ENCODE measurements at regions not wholly inside any gene's neighbourhood (a gene's known extent, or its start where the extent isn't known, plus 50 kb on each side); places are given as distances from the start of the nearest gene placed in this dataset.

DNA sequence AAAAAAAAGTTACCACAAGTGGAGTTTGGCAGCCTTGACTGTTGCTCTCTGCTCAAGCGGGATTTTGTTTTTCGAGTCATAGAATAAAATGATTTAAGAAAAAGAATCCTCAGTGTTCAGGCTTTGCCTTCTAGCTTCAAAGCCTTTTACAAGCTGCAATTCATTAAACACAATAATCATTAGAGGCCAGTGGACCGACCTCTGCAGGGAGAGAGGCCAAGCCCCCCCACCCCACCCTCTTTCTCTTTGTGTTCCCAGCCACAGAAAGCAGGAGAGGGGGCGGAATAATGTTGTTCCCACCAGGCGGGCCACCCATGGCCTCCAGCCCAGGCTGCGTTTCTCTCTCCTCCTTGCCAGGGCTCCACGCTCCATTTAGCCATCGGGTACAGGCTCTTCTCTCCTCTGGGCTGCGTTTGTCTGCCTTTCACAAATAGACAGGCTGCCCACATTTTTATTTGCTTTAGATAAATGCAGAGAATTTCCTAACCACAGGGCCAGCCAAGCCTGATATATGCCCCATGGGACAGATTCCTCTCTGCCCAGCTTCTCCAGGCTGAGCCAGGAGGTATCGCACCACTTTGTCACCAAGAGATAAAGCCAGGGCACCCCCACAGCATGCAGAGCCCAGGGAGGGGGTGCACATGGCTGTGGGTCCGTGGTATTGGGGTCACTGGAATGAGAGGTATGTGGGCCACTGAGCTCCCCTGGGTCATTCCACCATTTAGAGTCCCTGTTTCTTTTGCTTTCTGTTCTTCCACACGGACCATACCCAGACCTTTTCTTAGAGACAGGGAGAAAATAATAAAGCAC, 318.8 kb downstream of the PIK3R1 start:
- DNase-seq (ENCODE audit: low spot score in 2 of 2), result no peak
- H3K4me3 ChIP-seq (ENCODE audit: low read depth, poor library complexity, severe bottlenecking), result no peak overlapping the region
- no peak for TF ChIP-seq POLR2A (IDR thresholded peaks at IDR 0.05)
- TF ChIP-seq, protein P1, sequence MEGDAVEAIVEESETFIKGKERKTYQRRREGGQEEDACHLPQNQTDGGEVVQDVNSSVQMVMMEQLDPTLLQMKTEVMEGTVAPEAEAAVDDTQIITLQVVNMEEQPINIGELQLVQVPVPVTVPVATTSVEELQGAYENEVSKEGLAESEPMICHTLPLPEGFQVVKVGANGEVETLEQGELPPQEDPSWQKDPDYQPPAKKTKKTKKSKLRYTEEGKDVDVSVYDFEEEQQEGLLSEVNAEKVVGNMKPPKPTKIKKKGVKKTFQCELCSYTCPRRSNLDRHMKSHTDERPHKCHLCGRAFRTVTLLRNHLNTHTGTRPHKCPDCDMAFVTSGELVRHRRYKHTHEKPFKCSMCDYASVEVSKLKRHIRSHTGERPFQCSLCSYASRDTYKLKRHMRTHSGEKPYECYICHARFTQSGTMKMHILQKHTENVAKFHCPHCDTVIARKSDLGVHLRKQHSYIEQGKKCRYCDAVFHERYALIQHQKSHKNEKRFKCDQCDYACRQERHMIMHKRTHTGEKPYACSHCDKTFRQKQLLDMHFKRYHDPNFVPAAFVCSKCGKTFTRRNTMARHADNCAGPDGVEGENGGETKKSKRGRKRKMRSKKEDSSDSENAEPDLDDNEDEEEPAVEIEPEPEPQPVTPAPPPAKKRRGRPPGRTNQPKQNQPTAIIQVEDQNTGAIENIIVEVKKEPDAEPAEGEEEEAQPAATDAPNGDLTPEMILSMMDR (IDR thresholded peaks at IDR 0.05), result no peak
- intact Hi-C loops (cut with DNase I; ENCODE audit: low total_unique reads), result no loop called here
- 42 to 57% methylated on average over 12 of the region's 12 CpGs for WGBS, 2 donors

DNA sequence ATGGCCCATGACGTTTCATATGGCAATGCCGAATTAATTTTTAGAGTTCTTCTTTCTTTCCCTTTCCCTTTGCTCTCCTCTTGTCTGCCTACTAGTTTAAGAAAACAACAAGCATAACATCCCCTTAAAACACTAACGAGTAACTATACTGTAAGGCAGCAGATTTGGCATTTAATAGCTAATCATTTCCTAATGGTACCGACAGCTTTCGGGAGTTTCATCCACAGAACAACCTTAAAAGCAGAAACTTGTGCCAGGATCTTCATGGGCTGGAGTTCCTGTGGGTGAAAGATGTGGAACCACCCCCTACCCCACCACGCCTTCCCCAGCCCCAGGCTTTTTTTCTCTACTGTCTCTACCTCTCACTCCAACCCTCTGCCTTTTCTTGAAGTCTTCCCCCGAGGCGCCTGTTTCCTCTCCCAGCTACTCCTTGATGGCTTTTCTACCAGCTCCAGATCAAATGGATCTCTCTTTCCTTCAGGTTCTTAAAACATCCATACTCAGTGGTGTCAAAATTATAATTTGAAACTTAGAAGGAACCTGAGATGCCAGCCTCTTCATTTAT, 319.5 kb downstream of the PIK3R1 start:
- no peak for DNase-seq (ENCODE audit: low spot score in 2 of 2)
- intact Hi-C loops (cut with DNase I; ENCODE audit: low total_unique reads), result no loop called here
- TF ChIP-seq, protein P1 (IDR thresholded peaks at IDR 0.05), result no peak
- no peak for TF ChIP-seq POLR2A (IDR thresholded peaks at IDR 0.05)
- H3K4me3 ChIP-seq (ENCODE audit: low read depth, poor library complexity, severe bottlenecking), result no peak overlapping the region
- WGBS, 2 donors, result 48 to 52% methylated on average over 8 of the region's 8 CpGs

DNA sequence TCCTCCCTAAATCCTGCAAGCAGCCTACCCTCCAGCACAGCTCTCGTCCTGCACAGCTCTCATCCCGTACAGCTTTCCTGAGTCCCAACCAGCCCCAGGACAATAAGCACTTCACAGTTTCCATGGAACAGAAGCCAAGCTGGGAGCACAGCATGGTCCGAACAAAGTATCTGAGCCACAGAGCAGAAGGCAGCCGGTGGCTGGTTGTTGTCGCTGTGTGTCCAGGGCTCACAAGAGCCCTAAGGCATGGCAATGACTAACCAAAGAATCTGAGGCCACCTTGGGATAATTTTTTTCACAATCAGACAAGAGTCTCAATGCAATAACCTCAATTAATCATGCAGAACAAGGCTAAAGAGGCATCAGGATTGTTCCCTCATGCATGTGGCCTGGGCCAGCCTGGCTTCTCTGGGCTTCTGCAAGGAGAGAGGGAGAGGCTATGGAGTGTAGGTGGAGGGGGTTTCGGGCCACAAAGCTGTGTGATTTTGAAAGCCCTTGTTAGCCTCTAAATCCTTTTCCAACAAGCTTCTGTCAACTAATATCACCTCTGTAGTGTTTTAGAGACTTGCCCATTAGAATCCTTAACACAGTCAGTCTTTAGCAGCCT, 323.4 kb downstream of the PIK3R1 start:
- H3K4me3 ChIP-seq (ENCODE audit: low read depth, poor library complexity, severe bottlenecking), result no peak overlapping the region
- DNase-seq (ENCODE audit: low spot score in 2 of 2), result no peak
- intact Hi-C loops (cut with DNase I; ENCODE audit: low total_unique reads), result no loop called here
- TF ChIP-seq, protein P1 (IDR thresholded peaks at IDR 0.05), result no peak
- no peak for TF ChIP-seq POLR2A (IDR thresholded peaks at IDR 0.05)
- 84 to 94% methylated on average over 6 of the region's 6 CpGs for WGBS, 2 donors

DNA sequence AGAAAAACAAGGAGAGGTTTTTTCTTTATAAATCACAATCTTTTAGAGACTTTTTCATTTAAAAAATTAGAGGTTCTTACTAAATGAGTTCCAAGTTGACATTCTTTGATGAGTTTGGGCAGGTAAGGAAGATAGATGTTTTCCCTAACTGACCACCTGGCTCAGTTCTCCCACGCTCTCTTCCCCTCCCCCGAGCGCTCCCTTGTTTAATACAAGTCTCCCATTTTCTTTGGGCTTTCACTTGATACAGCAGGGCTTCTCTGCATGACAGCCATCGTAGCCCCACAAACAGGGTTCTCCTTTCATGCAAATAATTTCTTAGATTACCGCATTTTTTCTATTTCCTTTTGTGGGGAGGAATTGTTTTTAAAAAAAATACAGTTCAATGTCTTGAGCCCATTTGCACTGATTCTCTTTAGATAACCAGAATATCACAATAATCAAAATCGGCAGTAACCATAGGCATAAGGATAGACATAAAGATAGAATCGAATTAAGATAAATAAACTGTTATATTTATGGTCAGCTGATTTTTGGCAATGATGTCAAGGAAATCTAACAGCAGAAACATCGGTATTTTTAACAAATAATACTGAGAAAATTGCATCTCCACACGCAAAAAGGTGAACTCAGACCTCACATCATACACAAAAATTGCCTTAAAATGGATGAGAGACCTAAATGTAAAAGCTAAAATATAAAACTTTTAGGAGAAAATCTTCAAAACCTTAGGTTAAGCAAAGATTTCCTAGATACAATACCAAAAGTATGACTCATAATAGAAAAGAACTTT, 325.4 kb downstream of the PIK3R1 start:
- intact Hi-C loops (cut with DNase I; ENCODE audit: low total_unique reads), result no loop called here
- TF ChIP-seq POLR2A (IDR thresholded peaks at IDR 0.05), result no peak
- TF ChIP-seq, protein P1 (IDR thresholded peaks at IDR 0.05), result no peak
- DNase-seq (ENCODE audit: low spot score in 2 of 2), result no peak
- H3K4me3 ChIP-seq (ENCODE audit: low read depth, poor library complexity, severe bottlenecking), result no peak overlapping the region
- WGBS, 2 donors, result 93 to 96% methylated on average over 9 of the region's 9 CpGs

DNA sequence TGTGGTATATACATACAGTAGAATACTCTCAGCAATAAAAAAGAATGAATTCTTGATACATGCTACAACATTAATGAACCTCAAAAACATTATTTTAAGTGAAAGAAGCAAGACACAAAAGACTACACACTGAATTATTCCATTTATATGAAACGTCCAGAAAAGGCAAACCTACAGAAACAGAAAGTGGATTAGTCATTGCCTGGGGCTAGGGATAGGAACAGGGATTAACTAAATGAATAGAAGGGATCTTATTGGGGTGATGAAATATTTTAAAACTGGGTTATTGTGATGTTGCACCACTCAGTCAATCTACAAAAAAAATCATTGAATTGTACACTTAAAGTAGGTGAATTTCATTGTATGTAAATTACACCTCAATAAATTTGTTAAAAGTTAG, 326.7 kb downstream of the PIK3R1 start:
- no peak for TF ChIP-seq POLR2A (IDR thresholded peaks at IDR 0.05)
- TF ChIP-seq, protein P1 (IDR thresholded peaks at IDR 0.05), result no peak
- intact Hi-C loops (cut with DNase I; ENCODE audit: low total_unique reads), result no loop called here
- H3K4me3 ChIP-seq (ENCODE audit: low read depth, poor library complexity, severe bottlenecking), result no peak overlapping the region
- no peak for DNase-seq (ENCODE audit: low spot score in 2 of 2)
- WGBS, 2 donors, result 31 to 32% methylated on average over 1 of the region's 1 CpG

All from lower leg skin (tissue), 4 donors.